CD4-positive, alpha-beta T cell treated with Interferon gamma for 1 hour (primary cell): ENCODE measurements at regions not wholly inside any gene's neighbourhood (a gene's known extent, or its start where the extent isn't known, plus 50 kb on each side); places are given as distances from the start of the nearest gene placed in this dataset.
A peak's percentile ranks its signal among the peaks of the same experiment; 100 is the strongest.

Experiments used
- DNase-seq: peaks from one replicate; pipeline ENCODE4 v3.0.0-alpha.2; 2020

GRCh38 chr1:30191154-30191702, 532.2 kb downstream of the MATN1 start:
- peak; percentile 60 for DNase-seq

GRCh38 chr1:30190511-30191153, 532.8 kb downstream of the MATN1 start:
- DNase-seq = no peak

GRCh38 chr1:30189818-30190500, 533.4 kb downstream of the MATN1 start:
- no peak for DNase-seq

- no peak for DNase-seq
These were observed 534.4 kb downstream of the MATN1 start for GRCh38 chr1:30188999-30189398.

GRCh38 chr1:30188329-30188728, 535.1 kb downstream of the MATN1 start:
- DNase-seq = no peak

- DNase-seq = no peak
These were observed 535.9 kb downstream of the MATN1 start for GRCh38 chr1:30187413-30188023.

- DNase-seq = no peak
These were observed 536.8 kb downstream of the MATN1 start for GRCh38 chr1:30186586-30186985.

- DNase-seq = no peak
These were observed 537.6 kb downstream of the MATN1 start for GRCh38 chr1:30185809-30186208.

GRCh38 chr1:30185313-30185712, 538.1 kb downstream of the MATN1 start:
- no peak for DNase-seq

GRCh38 chr1:30184393-30185141, 538.8 kb downstream of the MATN1 start:
- no peak for DNase-seq

- DNase-seq = no peak
These were observed 539.5 kb downstream of the MATN1 start for GRCh38 chr1:30183895-30184294.

- no peak for DNase-seq
These were observed 540.4 kb downstream of the MATN1 start for GRCh38 chr1:30183006-30183405.

- no peak for DNase-seq
These were observed 543.3 kb downstream of the MATN1 start for GRCh38 chr1:30179942-30180543.

- DNase-seq = no peak
These were observed 546.9 kb downstream of the MATN1 start for GRCh38 chr1:30176477-30176876.

GRCh38 chr1:30174499-30174898, 548.9 kb downstream of the MATN1 start:
- no peak for DNase-seq

GRCh38 chr1:30173560-30173959, 549.8 kb downstream of the MATN1 start:
- DNase-seq = no peak

GRCh38 chr1:30172757-30173156, 550.6 kb downstream of the MATN1 start:
- DNase-seq = no peak

- no peak for DNase-seq
These were observed 551.1 kb downstream of the MATN1 start for GRCh38 chr1:30172299-30172694.

- DNase-seq = no peak
These were observed 551.7 kb downstream of the MATN1 start for GRCh38 chr1:30171537-30172298.

GRCh38 chr1:30169269-30169668, 554.1 kb downstream of the MATN1 start:
- DNase-seq = no peak

- no peak for DNase-seq
These were observed 557.2 kb downstream of the MATN1 start for GRCh38 chr1:30166174-30166573.

GRCh38 chr1:30165116-30165515, 558.3 kb downstream of the MATN1 start:
- DNase-seq = no peak
